DND-41 (cell line): ENCODE measurements at regions not wholly inside any gene's neighbourhood (a gene's known extent, or its start where the extent isn't known, plus 50 kb on each side); places are given as distances from the start of the nearest gene placed in this dataset.

Experiments used
- ATAC-seq: fragments of 200-7000 bp; cut with Tn5 transposase; 3 replicates; pipeline ENCODE4 v1.9.1; 2021; ENCODE audit warnings: low read depth; ENCODE audit not compliant: insufficient read depth
- DNase-seq: peaks from one replicate; pipeline ENCODE4 v3.0.0-alpha.2; 2020
- H2AFZ ChIP-seq: 2 replicates; pipeline ENCODE4 v1.6.0; 2012; ENCODE audit warnings: low read depth, low read length
- H3K27ac ChIP-seq: 2 replicates; pipeline ENCODE4 v1.5.1; 2012; ENCODE audit warnings: low read length, inconsistent platforms
- H3K27me3 ChIP-seq: fragments of 200-600 bp; sonication (generic); 2 replicates; pipeline ENCODE4 v1.6.0; 2012; ENCODE audit warnings: low read length, mild to moderate bottlenecking, inconsistent platforms; ENCODE audit not compliant: insufficient read depth, poor library complexity
- H3K36me3 ChIP-seq: 2 replicates; pipeline ENCODE4 v1.5.1; 2012; ENCODE audit warnings: low read length, inconsistent platforms; ENCODE audit not compliant: insufficient read depth
- H3K4me1 ChIP-seq: 2 replicates; pipeline ENCODE4 v1.5.1; 2012; ENCODE audit warnings: mild to moderate bottlenecking, low read length; ENCODE audit not compliant: insufficient read depth
- H3K4me2 ChIP-seq: 2 replicates; pipeline ENCODE4 v1.6.0; 2012; ENCODE audit warnings: mild to moderate bottlenecking, moderate library complexity, low read length, inconsistent platforms; ENCODE audit not compliant: insufficient read depth
- H3K4me3 ChIP-seq, 2 experiments: fragments of 200-600 bp in 1 of 2; shearing (Covaris generic) in 1 of 2; 2 replicates each; pipeline ENCODE4 v1.5.1; 2012 to 2016; ENCODE audit warnings: inconsistent platforms in 2 of 2, low read length in 2 of 2, mild to moderate bottlenecking in 2 of 2, low read depth in 1 of 2, moderate library complexity in 1 of 2
- H3K79me2 ChIP-seq: 2 replicates; pipeline ENCODE4 v1.6.0; 2012; ENCODE audit warnings: low read length, inconsistent platforms; ENCODE audit not compliant: insufficient read depth
- H3K9ac ChIP-seq: 2 replicates; pipeline ENCODE4 v1.6.0; 2012; ENCODE audit warnings: low read depth, mild to moderate bottlenecking, inconsistent platforms, low read length, moderate library complexity
- H3K9me3 ChIP-seq: 2 replicates; pipeline ENCODE4 v1.5.1; 2012; ENCODE audit warnings: low read length, moderate library complexity, mild to moderate bottlenecking, inconsistent platforms; ENCODE audit not compliant: insufficient read depth, severe bottlenecking
- H4K20me1 ChIP-seq: 2 replicates; pipeline ENCODE4 v1.6.0; 2012; ENCODE audit warnings: low read length; ENCODE audit not compliant: insufficient read depth
- EZH2 ChIP-seq: IDR thresholded peaks from 3 replicates; pipeline ENCODE4 v1.6.1; 2012; ENCODE audit warnings: borderline replicate concordance, low read depth, mild to moderate bottlenecking, moderate library complexity, low read length, inconsistent platforms; ENCODE audit not compliant: severe bottlenecking
- TF ChIP-seq, protein P1 (sequence below): IDR thresholded peaks from 2 replicates; pipeline ENCODE4 v1.5.1; 2012; ENCODE audit warnings: borderline replicate concordance, low read length, moderate library complexity, mild to moderate bottlenecking; ENCODE audit not compliant: poor library complexity, severe bottlenecking; ENCODE audit errors: extremely low read depth

DNA sequence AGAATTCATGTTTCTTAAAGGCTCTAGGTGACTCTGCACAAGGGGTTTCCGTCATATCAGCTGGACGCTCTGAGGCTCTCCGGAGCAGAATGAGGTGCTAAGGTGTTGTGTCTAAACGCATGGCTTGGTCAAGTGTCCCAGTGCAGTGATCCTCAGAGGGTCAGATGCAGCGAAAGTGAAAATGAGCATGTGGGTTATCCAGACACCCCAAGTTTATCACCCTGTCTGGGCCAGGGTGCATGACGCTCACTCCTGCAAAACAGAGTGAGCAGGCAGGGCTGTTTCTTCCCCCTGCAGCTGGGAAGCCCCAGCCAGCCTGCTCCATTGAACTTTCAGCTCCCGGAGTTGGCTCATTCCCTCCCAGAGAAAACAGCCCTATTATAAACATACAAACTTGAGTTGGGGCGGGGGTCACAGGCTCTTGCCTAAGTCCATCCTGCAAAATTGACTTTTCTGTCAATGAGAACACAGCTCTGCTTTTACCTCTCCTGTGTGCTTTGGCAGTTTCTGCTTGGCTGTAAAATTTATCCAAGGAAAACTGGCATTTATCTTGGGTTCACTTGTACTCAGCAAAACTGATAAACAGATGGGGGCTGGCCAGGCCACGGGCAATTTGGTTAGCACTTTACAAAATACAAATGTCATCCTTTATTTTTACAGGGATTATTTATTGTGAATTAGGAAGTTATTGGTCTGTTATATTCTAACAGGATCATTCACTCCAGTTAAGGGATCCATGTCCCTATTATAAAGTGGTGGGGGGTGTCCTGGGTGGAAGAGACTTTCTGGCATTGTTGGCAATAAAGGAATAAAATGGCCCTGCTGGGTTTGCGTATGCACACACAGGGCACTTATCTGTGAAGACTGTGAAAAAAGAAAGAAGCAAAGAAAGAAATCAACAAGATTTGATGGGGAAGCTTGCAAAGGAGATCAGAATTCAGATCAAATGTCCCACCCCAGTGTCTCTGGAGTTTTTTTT lies 154.9 kb downstream of the FOXA2 start:
- Histone ChIP-seq H3K9ac (no peak overlapping the region), H3K79me2 (no peaks in the 10 kb centered on the region), H3K4me1 (no peaks in the 10 kb centered on the region), H3K4me2 (no peak overlapping the region), H4K20me1 (no peaks in the 10 kb centered on the region), H3K27ac (no peak overlapping the region), H3K9me3 (no peaks in the 10 kb centered on the region), H3K36me3 (no peaks in the 10 kb centered on the region), H2AFZ (no peak overlapping the region), H3K27me3 (peaks cover 3% of the 10 kb centered on the region), H3K4me3 (no peak overlapping the region)
- TF ChIP-seq, protein P1, sequence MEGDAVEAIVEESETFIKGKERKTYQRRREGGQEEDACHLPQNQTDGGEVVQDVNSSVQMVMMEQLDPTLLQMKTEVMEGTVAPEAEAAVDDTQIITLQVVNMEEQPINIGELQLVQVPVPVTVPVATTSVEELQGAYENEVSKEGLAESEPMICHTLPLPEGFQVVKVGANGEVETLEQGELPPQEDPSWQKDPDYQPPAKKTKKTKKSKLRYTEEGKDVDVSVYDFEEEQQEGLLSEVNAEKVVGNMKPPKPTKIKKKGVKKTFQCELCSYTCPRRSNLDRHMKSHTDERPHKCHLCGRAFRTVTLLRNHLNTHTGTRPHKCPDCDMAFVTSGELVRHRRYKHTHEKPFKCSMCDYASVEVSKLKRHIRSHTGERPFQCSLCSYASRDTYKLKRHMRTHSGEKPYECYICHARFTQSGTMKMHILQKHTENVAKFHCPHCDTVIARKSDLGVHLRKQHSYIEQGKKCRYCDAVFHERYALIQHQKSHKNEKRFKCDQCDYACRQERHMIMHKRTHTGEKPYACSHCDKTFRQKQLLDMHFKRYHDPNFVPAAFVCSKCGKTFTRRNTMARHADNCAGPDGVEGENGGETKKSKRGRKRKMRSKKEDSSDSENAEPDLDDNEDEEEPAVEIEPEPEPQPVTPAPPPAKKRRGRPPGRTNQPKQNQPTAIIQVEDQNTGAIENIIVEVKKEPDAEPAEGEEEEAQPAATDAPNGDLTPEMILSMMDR, result no peak
- TF ChIP-seq EZH2, result no peak
- ATAC-seq (no peak), DNase-seq (no peak)

DNA sequence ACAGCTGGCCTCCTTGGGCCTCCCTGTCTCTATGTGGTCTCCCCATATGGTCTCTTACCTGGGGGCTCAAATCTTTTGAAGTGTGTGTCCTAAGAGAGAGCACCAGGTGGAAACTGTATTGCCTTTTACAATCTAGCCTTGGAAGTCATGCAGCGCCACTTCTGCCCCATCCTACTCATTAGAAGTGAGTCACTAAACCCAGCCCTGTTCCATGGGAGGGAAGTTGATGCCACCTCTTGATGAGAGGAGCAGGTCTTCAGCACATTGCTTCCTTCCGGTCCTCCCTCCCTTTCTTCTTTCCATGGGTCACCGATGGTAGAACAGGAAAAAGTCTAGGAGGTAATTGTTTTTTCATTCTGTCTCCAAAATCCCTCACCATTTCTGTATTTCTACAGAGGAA lies 156.3 kb downstream of the FOXA2 start:
- no peaks in the 10 kb centered on the region for H3K9me3 ChIP-seq
- H3K79me2 ChIP-seq, result no peaks in the 10 kb centered on the region
- no peak for ATAC-seq
- no peak for DNase-seq
- no peaks in the 10 kb centered on the region for H4K20me1 ChIP-seq
- no peaks in the 10 kb centered on the region for H3K36me3 ChIP-seq
- no peak overlapping the region for H3K9ac ChIP-seq
- H3K27me3 ChIP-seq, result peaks cover 3% of the 10 kb centered on the region
- no peaks in the 10 kb centered on the region for H3K4me1 ChIP-seq
- no peak overlapping the region for H2AFZ ChIP-seq
- H3K4me3 ChIP-seq, result no peak overlapping the region
- no peak overlapping the region for H3K4me2 ChIP-seq
- no peak overlapping the region for H3K27ac ChIP-seq
- TF ChIP-seq EZH2, result no peak
- TF ChIP-seq, protein P1, result no peak

DNA sequence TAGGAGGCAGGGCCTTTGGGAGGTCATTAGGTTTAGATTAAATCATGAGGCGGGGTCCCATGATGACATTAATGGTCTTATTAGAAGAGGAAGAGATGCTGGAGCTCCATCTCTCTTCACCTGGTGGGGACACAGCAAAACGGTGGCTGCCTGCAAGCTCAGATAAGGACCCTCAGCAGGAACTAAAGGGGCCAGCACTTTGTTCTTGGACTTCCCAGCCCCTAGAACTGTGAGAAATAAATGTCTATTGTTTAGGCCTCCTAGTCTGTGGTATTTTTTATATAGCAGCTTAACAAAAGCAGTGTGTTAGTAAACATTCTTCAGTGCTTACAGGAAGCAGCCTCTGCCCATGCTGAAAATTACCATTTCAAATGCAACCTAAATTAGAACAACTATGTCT lies 157.6 kb downstream of the FOXA2 start:
- H4K20me1 ChIP-seq, result no peaks in the 10 kb centered on the region
- no peaks in the 10 kb centered on the region for H3K4me1 ChIP-seq
- ATAC-seq, result no peak
- no peak overlapping the region for H3K4me3 ChIP-seq
- no peak overlapping the region for H2AFZ ChIP-seq
- no peak for DNase-seq
- H3K9ac ChIP-seq, result no peak overlapping the region
- H3K27ac ChIP-seq, result no peak overlapping the region
- no peaks in the 10 kb centered on the region for H3K36me3 ChIP-seq
- no peak for TF ChIP-seq EZH2
- TF ChIP-seq, protein P1, result no peak
- H3K9me3 ChIP-seq, result no peaks in the 10 kb centered on the region
- H3K27me3 ChIP-seq, result peaks cover 3% of the 10 kb centered on the region
- H3K4me2 ChIP-seq, result no peak overlapping the region
- no peaks in the 10 kb centered on the region for H3K79me2 ChIP-seq
